GM18505 (cell line): ENCODE measurements at regions not wholly inside any gene's neighbourhood (a gene's known extent, or its start where the extent isn't known, plus 50 kb on each side); places are given as distances from the start of the nearest gene placed in this dataset.
"Not testable (repeated sequence)": the region's sequence is repeated elsewhere in the genome, so short reads cannot be mapped to it uniquely, and the experiment has no call there.

Experiments used
- ATAC-seq: cut with Tn5 transposase; IDR thresholded peaks from one replicate; pipeline ENCODE4 v1.9.1; 2021; ENCODE audit not compliant: unreplicated experiment
- POLR2A ChIP-seq: IDR thresholded peaks from 4 replicates; pipeline ENCODE4 v1.6.1; 2011; ENCODE audit warnings: borderline replicate concordance; ENCODE audit not compliant: insufficient read depth, insufficient read length; ENCODE audit errors: extremely low read depth

DNA sequence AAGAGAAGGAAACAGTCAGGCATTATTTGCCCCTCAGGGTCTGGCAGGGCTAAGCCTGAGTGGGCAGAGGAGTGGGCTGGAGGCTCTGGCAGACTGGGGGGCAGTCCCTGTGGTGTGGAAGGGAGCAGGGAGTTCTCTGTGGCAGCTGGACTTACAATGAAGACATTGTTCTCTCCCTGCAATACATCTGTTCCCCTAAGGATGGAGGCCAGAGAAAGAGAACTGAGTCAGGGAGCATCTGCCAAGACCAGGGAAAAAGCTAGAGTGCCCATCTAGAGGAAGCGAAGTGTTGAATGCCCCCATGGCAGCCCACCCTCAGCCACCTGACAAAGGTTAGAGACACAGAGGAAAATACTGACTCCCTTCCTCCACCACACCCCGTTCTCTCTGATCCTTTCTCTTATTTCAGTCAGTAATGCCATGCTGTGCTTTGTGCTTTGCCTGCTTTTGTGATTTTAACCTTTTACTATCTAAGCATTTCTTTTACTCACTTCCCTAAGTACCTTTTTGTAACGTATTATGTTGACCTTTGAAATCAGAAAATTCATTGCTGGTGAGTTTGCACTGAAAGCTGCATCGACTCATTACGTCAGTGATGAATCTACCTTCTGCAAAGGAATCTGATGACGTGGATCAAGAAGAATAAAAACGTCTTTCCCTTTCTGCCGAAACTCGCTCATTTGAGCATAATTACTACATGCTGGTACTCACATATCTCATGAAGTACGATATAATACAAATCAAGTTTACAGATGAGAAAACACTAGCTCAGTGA lies 76.0 kb downstream of the ACTL7B start:
- no peak for TF ChIP-seq POLR2A
- ATAC-seq = no peak

DNA sequence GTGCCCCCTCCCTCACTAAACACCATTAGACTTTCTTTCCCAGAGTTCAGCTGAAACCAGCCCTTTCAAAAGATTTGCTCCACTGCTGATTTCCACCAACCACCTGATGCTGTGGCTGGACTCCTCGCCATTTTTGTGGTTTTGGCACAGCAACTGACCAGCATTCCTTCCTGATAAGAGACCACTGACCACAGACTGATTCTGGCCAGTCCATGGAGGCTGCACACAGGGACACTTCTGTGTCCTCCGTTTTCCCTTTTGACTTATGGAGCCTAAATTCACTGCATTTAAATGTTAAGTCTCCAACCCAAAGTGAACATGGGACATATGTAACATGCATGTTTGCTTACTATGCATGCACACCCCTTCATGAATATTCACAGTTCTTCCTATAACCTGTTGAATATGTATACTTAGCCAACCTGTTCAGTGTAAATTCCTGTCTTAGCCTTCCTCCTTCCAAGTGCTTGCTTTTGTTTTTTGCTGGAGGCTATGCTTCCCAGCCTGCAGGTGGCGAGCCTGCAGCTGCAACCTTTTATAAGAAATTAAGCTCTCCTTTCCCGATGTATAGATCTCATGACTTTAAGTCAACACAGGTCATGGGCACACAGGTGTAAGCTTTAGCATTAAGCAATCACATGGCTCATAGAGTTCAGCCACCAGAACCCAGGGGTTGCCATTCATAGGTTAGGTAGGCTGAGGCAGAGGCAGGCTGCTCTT lies 78.7 kb downstream of the ACTL7B start:
- no peak for ATAC-seq
- no peak for TF ChIP-seq POLR2A

DNA sequence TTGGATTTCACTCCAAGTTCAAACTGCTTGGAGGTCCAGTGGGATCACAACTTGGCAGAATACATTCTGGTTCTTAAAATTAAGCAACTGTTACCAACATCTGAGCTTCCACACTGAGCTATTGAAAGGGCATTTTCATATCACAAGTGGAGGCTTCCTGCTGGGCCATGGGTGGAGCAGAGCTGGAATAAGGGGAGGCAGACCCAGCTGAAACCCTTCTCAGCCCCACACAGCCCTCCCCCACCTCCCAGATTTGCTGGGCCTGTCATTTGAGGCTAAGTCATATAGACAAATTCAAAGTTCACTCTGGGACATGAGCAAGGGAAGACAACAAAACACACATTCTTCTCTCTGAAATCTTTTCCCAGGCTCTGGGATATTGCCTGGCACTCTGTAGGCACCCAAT lies 79.9 kb downstream of the ACTL7B start:
- TF ChIP-seq POLR2A = no peak
- ATAC-seq = no peak

DNA sequence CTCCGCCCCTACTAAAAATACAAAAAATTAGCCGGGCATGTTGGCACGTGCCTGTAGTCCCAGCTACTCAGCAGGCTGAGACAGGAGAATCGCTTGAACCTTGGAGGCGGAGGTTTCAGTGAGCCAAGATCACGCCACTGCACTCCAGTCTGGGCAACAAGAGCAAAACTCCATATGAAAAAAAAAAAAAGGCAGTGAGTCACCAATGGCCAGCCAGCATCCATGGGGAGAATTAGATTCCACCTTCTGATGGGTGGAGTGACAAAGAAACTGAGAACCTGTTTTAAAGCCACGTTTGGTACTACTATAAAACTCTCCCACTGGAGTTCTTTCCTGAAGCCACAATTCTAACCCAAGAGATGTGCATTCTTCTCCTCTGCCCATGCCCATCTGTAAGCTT lies 81.7 kb downstream of the ACTL7B start:
- ATAC-seq = not testable (repeated sequence)

DNA sequence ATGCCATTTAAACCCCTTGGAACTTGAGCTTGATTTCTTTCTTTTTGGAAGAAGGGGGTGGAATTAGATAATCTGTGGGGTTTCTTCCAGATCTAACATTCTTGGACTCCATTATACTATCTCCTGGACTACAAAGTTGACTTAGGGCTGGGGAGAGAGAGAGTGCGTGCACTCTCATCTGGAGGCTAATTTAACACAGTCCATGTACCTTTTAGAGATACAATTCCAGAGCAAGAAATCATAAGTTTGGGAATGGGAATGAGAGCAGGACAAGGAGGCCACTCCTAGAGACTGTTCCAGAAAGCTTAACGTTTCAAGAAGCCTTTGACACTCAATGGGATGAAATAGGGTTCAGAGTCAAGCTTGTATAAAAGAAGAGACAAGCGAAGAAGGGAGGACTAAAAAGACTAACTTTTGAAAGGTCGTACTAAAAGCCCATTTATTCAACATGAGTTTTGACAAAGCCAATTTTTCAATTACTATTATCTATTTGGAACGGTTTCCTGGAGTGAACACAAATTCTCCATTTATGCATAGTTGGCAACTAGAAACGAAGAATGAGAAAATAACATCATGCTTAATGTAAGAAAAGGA lies 83.4 kb downstream of the ACTL7B start:
- TF ChIP-seq POLR2A = no peak
- no peak for ATAC-seq

DNA sequence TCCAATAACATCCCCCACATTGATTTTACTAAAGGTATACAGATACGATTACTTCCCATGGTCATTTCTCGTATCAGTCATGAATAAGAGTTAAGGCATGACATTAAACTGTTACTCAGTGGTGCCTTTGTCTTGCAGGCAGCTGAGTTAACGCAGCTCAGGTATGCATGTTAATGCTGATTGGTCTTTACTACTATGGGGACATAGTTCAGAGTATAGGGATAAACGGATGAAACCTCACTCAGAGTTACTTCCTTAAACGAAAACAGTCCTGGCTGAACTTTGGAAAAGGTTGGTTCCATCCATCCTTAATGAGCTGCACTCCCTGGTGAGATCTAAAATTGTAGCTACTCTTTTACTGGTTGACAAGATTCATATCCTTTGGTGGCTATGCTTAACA lies 87.0 kb downstream of the ACTL7B start:
- TF ChIP-seq POLR2A = no peak
- no peak for ATAC-seq

DNA sequence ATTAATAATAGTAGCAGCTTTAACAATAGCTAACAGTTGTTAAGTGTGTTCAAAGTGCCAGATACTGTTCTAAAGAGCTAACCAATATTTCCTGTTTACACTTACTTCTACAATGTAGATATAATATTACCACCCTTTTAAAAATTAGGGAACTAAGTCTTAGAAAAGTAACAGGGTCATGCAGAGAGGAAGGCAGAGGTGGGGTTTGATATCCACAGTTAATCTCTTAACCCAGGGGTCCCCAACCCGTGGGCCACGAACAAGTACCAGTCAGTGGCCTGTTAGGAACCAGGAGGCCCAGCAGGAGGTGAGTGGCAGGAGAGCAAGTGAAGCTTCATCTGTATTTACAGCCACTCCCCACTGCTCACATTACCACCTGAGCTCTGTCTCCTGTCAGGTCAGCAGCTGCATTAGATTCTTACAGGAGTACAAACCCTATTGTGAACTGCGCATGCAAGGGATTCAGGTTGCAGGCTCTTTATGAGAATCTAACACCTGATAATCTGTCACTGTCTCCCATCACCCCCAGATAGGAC lies 89.1 kb downstream of the ACTL7B start:
- TF ChIP-seq POLR2A = no peak
- no peak for ATAC-seq

DNA sequence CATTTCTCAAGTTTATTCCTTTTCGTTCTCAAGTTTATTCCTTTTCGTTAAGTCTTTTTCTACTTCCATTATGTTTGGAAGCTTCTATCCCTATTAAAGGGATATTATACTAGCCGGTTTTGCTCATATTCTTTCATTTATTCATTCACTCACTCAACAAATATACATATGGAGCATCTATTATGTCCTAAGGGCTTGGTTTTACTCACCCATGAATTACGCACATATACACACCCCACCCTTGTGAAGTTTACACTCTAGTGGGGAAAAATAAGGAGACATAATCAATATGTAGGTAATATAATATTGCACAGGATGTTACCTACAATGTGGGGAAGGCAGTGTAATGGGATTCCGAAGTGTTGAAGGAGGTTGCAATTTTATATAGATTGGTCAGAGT lies 90.5 kb downstream of the ACTL7B start:
- TF ChIP-seq POLR2A = no peak
- ATAC-seq = no peak

DNA sequence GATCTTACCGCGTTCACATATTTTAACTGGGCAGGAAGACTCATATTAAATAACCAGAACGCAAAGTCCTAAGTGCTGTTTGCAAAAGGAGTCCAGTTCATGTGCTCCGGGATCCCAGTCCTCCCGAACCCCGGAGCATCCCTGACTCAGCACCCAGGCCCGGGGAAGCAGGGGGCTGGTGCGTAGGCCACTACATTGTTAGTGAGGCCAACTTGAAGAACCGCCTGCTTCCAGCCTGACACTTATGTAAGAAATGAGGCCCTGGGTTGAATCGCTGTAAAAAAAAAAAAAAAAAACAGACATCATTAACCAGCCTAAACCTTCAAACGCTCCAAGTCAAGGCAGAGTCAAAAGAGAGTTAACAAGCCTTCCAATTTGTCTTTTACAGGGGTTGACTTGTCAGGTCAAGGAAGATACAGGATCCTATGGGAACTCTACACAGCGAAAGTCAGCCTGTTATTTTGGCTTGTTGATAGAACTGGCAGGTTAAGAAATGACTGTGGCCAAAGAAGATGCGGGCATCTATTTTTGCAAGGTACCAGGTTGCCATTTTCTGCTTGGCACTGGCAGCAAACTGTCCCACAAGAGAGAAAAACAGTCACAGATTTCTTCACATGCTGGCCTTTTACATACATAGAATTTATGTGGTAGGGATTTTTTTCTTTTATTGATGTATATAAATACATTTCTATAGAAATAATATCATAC lies 93.3 kb downstream of the ACTL7B start:
- ATAC-seq = no peak
- TF ChIP-seq POLR2A = no peak

DNA sequence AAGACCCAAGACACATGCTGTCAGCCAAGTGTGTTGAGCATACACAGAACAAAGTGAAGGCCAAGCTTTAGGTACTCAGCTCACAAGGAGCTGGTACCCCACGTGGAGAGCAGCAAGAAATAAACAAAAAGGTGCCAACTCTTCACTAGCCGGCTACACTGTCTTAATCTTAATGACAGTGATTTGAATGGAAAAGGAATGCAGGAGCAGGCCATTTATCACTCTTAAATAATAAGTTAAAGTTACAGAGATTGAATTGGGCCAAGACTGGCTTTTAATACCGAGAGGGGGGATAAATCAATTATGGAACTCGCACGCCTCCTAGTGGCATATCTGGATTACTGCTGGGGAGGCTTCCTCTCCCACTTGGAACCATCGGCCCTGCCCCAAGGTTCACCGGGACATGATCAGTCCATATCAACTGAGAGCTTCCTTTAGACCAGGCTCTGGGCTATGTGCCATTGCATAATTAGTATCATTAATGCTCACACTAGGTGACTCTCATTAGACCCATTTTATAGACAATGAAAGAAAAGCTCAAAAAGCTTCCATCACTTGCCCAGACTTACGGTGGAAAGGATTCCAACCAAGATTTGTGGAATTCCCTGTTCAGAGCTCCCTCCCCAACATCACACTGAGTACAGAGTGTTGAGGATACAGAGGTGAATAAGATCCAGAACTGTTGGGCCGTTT lies 94.0 kb downstream of the ACTL7B start:
- TF ChIP-seq POLR2A = no peak
- no peak for ATAC-seq

DNA sequence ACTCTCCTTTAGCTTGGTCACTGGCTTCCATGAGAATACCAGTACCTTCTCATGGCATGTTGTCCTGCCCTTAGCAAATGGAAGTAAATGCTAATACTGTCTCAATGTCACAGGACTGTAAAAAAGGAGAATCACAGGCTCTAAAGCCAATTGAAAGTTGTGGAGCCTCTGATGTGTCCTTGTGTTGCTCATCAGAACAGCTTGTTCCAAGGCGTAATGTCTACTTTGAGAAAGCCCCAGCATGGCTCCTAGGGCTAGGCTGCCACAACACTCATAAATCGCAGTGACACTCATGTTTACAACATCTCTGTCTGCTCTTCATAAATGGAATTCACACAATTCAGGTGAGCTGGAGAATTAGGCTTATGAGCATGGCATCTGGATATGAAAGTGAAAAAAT lies 94.9 kb downstream of the ACTL7B start:
- TF ChIP-seq POLR2A = no peak
- no peak for ATAC-seq

DNA sequence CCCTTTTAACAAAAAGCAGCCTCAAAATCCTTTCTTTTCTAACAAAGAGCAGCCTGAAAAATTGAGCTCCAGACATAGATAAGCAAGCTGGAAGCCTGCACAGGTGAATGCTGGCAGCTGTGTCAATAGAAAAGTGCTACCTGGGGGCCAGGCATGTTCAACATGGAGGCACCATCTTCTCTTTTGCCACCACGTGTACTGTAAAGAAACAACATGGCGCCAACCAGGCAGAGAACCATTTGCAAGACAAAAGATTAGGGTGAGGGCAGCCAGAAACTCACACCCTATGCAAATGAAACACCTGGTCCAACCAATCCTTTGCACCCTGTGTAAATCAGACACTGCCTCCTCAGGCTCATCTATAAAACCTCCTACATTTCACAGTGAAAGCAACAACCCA lies 96.0 kb downstream of the ACTL7B start:
- TF ChIP-seq POLR2A = no peak
- no peak for ATAC-seq

DNA sequence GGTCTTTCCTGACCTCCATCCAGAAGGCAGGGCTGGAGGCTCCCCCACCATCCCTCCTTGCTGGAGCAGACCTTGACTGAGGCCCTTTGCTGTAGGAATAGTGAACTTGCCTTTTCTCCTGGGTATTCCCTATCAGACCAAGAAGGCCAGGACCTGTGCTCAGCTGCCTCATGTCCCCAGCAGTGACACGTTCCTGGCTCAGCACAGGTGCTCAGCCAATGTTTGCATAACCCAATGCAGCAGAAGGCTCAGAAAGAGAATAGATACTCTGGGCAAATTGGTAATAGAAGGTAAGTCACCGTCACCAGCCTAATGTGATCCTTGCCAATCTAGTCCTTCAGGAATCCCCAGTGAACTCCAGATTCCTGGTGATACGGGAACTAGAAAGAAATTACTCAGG lies 96.4 kb downstream of the ACTL7B start:
- no peak for TF ChIP-seq POLR2A
- no peak for ATAC-seq

DNA sequence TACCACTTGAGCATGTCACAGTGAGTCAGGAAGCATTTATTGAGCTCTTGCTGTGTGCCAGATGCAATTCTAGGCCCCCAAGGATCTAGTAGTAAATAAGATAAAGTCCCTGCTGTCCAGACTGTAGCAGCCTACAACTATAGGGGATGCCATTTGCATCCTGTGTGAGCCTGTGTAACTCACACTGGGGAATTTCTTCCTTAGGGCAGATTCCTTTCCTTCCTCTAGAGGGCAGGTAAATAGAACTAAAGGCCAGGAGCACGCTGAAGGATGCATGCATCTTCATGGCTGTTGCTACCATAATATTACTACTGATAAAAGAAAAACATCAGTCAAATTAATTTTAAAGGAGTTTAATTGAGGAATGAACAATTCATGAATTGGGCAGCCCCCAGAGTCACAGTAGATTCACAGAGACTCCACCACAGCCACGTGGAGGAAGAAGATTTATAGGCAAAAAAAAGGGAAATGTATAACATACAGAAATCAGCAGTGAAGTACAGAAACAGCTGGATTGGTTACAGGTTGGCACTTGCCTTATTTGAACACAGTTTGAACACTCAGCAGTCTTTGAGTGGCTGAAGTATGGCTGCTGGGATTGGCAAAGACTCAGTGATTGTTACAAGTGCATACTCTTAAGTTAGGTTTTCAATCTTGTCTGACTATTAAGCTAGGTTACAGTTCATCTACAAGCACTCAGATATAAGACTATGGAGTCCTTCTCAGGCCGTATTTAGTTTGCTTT lies 98.9 kb downstream of the ACTL7B start:
- TF ChIP-seq POLR2A = no peak
- ATAC-seq = no peak
